SK-N-SH (cell line): ENCODE measurements at regions not wholly inside any gene's neighbourhood (a gene's known extent, or its start where the extent isn't known, plus 50 kb on each side); places are given as distances from the start of the nearest gene placed in this dataset.

Source experiments
- CTCF ChIA-PET: fragments of 300-600, 350-600 bp; formaldehyde crosslinking; extraction: SDS; loops from one replicate; lab custom pipeline; 2021; lab: Yijun Ruan, JAX
- POLR2A ChIA-PET: fragments of 350-600 bp; sonication (Branson Sonifier 250); formaldehyde crosslinking; extraction: SDS; loops from one replicate; lab custom pipeline; 2020; ENCODE audit warnings: antibody characterized with exemption, inconsistent platforms; lab: Yijun Ruan, JAX
- DNase-seq: peaks from one replicate; pipeline ENCODE4 v3.0.0; 2012
- H2AFZ ChIP-seq: fragments of 200-600 bp; sonication (generic); 2 replicates; pipeline ENCODE4 v1.8.1; 2016; ENCODE audit warnings: antibody characterized with exemption, mild to moderate bottlenecking, low read depth
- H3F3A ChIP-seq: fragments of 200-600 bp; sonication (generic); replicated peaks from 2 replicates; pipeline ENCODE3; 2016; ENCODE audit warnings: antibody characterized with exemption, mild to moderate bottlenecking; ENCODE audit not compliant: insufficient read depth
- H3K27ac ChIP-seq, 2 experiments: fragments of 200-500 bp in 1 of 2; fragments of 200-600 bp in 1 of 2; sonication (Bioruptor generic) in 1 of 2; sonication (generic), shearing (Covaris generic) in 1 of 2; 2 replicates each; pipeline versions ENCODE4 v1.5.1 to v1.6.1; 2014 to 2016; ENCODE audit warnings: low read depth in 2 of 2, inconsistent platforms in 1 of 2, low read length in 1 of 2, mild to moderate bottlenecking in 1 of 2, mixed read lengths in 1 of 2
- H3K27me3 ChIP-seq: fragments of 200-600 bp; sonication (generic), shearing (Covaris generic); 2 replicates; pipeline ENCODE4 v1.6.1; 2016; ENCODE audit warnings: mixed run types; ENCODE audit not compliant: insufficient read depth
- H3K36me3 ChIP-seq, 2 experiments: fragments of 200-500 bp in 1 of 2; fragments of 200-600 bp in 1 of 2; sonication (Bioruptor generic) in 1 of 2; sonication (generic) in 1 of 2; replicated peaks in 1 of 2; 2 replicates each; pipeline versions ENCODE3 to v1.5.1; 2014 to 2016; ENCODE audit warnings: low read length in 1 of 2, mild to moderate bottlenecking in 1 of 2; ENCODE audit not compliant: insufficient read depth in 2 of 2, control insufficient read depth in 1 of 2
- H3K4me1 ChIP-seq, 2 experiments: fragments of 200-500 bp in 1 of 2; fragments of 200-600 bp in 1 of 2; sonication (Bioruptor generic) in 1 of 2; sonication (generic), shearing (Covaris generic) in 1 of 2; 2 replicates each; pipeline versions ENCODE4 v1.5.1 to v1.6.1; 2014 to 2016; ENCODE audit warnings: low read depth in 1 of 2, low read length in 1 of 2, mixed run types in 1 of 2; ENCODE audit not compliant: insufficient read depth in 2 of 2, control insufficient read depth in 1 of 2
- H3K4me2 ChIP-seq: fragments of 200-600 bp; sonication (generic), shearing (Covaris generic); 2 replicates; pipeline ENCODE4 v1.6.1; 2017; ENCODE audit warnings: mixed run types
- H3K4me3 ChIP-seq, 2 experiments: fragments of 200-500 bp in 1 of 2; fragments of 200-600 bp in 1 of 2; sonication (Bioruptor generic) in 1 of 2; sonication (generic), shearing (Covaris generic) in 1 of 2; 2 replicates each; pipeline versions ENCODE4 v1.5.1 to v1.8.1; 2014 to 2016; ENCODE audit warnings: low read depth in 2 of 2, inconsistent platforms in 1 of 2, low read length in 1 of 2, mild to moderate bottlenecking in 1 of 2, mixed read lengths in 1 of 2, moderate library complexity in 1 of 2
- H3K79me2 ChIP-seq: fragments of 200-600 bp; sonication (generic); 2 replicates; pipeline ENCODE4 v1.8.1; 2017; ENCODE audit warnings: mild to moderate bottlenecking; ENCODE audit not compliant: insufficient read depth
- H3K9ac ChIP-seq: fragments of 200-600 bp; sonication (generic); 2 replicates; pipeline ENCODE4 v1.6.1; 2017; ENCODE audit warnings: mixed run types
- H3K9me2 ChIP-seq: fragments of 200-600 bp; sonication (generic); 2 replicates; pipeline ENCODE4 v1.6.1; 2017; ENCODE audit warnings: mixed run types
- H3K9me3 ChIP-seq: fragments of 200-600 bp; sonication (generic); 2 replicates; pipeline ENCODE4 v1.6.1; 2017; ENCODE audit warnings: mixed run types, mild to moderate bottlenecking, moderate library complexity
- H4K20me1 ChIP-seq: fragments of 200-600 bp; sonication (generic); 2 replicates; pipeline ENCODE4 v1.6.1; 2017; ENCODE audit warnings: mild to moderate bottlenecking, mixed run types; ENCODE audit not compliant: insufficient read depth
- CHD2 ChIP-seq: fragments of 150-350 bp; IDR thresholded peaks from 2 replicates; pipeline ENCODE4 v1.6.1; 2018; ENCODE audit warnings: low read length; ENCODE audit not compliant: partially characterized antibody
- EZH2phosphoT487 ChIP-seq: fragments of 200-600 bp; sonication (generic); IDR thresholded peaks from 2 replicates; pipeline ENCODE4 v1.6.1; 2017; ENCODE audit warnings: low read depth, mixed run types, mild to moderate bottlenecking, antibody characterized with exemption, moderate library complexity, borderline replicate concordance
- FOSL2 ChIP-seq: IDR thresholded peaks from 2 replicates; pipeline ENCODE4 v1.4.0; 2012; ENCODE audit warnings: low read depth, mild to moderate bottlenecking, moderate library complexity, borderline replicate concordance
- FOXJ3 ChIP-seq: sonication (generic); formaldehyde crosslinking; IDR thresholded peaks from 2 replicates; pipeline ENCODE4 v1.5.1; 2020; ENCODE audit warnings: mild to moderate bottlenecking, missing genetic modification reagents
- FOXM1 ChIP-seq: IDR thresholded peaks from 2 replicates; pipeline ENCODE4 v1.4.0; 2012; ENCODE audit warnings: low read depth, mild to moderate bottlenecking
- GATA2 ChIP-seq: sonication (generic); formaldehyde crosslinking; IDR thresholded peaks from 2 replicates; pipeline ENCODE4 v1.5.0; 2020; ENCODE audit warnings: mild to moderate bottlenecking, missing genetic modification reagents
- IRF3 ChIP-seq: fragments of 150-350 bp; IDR thresholded peaks from 2 replicates; pipeline ENCODE4 v1.6.1; 2016; ENCODE audit warnings: mild to moderate bottlenecking, low read depth, low read length
- MAX ChIP-seq: IDR thresholded peaks from 2 replicates; pipeline ENCODE4 v1.4.0; 2012; ENCODE audit warnings: low read depth
- MXI1 ChIP-seq: IDR thresholded peaks from 2 replicates; pipeline ENCODE4 v1.6.1; 2012; ENCODE audit warnings: mild to moderate bottlenecking, low read depth, low read length, improper control_type of control experiment
- POLR2AphosphoS5 ChIP-seq: IDR thresholded peaks from 2 replicates; pipeline ENCODE4 v1.6.1; 2012; ENCODE audit warnings: low read depth, low read length
- RCOR1 ChIP-seq: fragments of 150-350 bp; IDR thresholded peaks from 2 replicates; pipeline ENCODE4 v1.6.1; 2017; ENCODE audit warnings: antibody characterized with exemption, low read length
- REST ChIP-seq: IDR thresholded peaks from 2 replicates; pipeline ENCODE4 v1.6.1; 2012; ENCODE audit warnings: mild to moderate bottlenecking, low read depth, low read length, moderate library complexity
- RFX5 ChIP-seq: IDR thresholded peaks from 2 replicates; pipeline ENCODE4 v1.6.1; 2012; ENCODE audit warnings: mild to moderate bottlenecking, improper control_type of control experiment, low read length
- SIN3A ChIP-seq: IDR thresholded peaks from 2 replicates; pipeline ENCODE4 v1.6.1; 2012; ENCODE audit warnings: low read depth, mild to moderate bottlenecking, low read length, moderate library complexity, borderline replicate concordance
- SMC3 ChIP-seq: IDR thresholded peaks from 2 replicates; pipeline ENCODE4 v1.6.1; 2012; ENCODE audit warnings: low read depth, low read length, improper control_type of control experiment
- TEAD4 ChIP-seq: IDR thresholded peaks from 2 replicates; pipeline ENCODE4 v1.4.0; 2012; ENCODE audit warnings: mild to moderate bottlenecking, borderline replicate concordance; ENCODE audit not compliant: insufficient read depth
- USF1 ChIP-seq: IDR thresholded peaks from 2 replicates; pipeline ENCODE4 v1.4.0; 2012; ENCODE audit warnings: low read depth, borderline replicate concordance
- WGBS: methylation state at CpG from one replicate; pipeline ENCODE4 v1.1.6; 2017; ENCODE audit warnings: low lambda C conversion rate; 5-methylcytosine and 5-hydroxymethylcytosine counted together

- no peaks in the 10 kb centered on the region for H3K36me3 ChIP-seq
- no peaks in the 10 kb centered on the region for H3K9me2 ChIP-seq
- H4K20me1 ChIP-seq = no peaks in the 10 kb centered on the region
- no peak overlapping the region for H3K9ac ChIP-seq
- ChIA-PET CTCF (no interaction called here), POLR2A (no interaction called here)
- no peak overlapping the region for H2AFZ ChIP-seq
- H3K79me2 ChIP-seq = no peaks in the 10 kb centered on the region
- no peak overlapping the region for H3K4me2 ChIP-seq
- WGBS = 6% methylated on average over 1 of the region's 1 CpG
- H3K9me3 ChIP-seq = no peaks in the 10 kb centered on the region; the same call in 1 of the 2 replicates
- H3K27ac ChIP-seq = no peak overlapping the region
- DNase-seq = no peak
- no peaks in the 10 kb centered on the region for H3K27me3 ChIP-seq
- TF ChIP-seq TEAD4 = no peak
- no peak for TF ChIP-seq IRF3
- no peaks in the 10 kb centered on the region for H3K4me1 ChIP-seq
- H3F3A ChIP-seq = no peaks in the 10 kb centered on the region
- no peak overlapping the region for H3K4me3 ChIP-seq
Measured at GRCh38 chr5:117414926-117415325, 840.3 kb upstream of the SEMA6A start.

- Histone ChIP-seq H3K9me2 (no peaks in the 10 kb centered on the region), H2AFZ (no peak overlapping the region), H3K27me3 (no peaks in the 10 kb centered on the region), H3F3A (no peaks in the 10 kb centered on the region), H3K27ac (no peak overlapping the region), H3K9me3 (no peaks in the 10 kb centered on the region)
- DNase-seq = no peak
- POLR2A ChIA-PET = interaction anchor here (0.6 kb wide), 1 partner anchor 124 kb away, joined by 3 read pairs; no protein-coding TSS in a partner anchor
- CTCF ChIA-PET = interaction anchor here (0.6 to 1.0 kb wide), 2 partner anchors 16 to 18 kb away, joined by 3 to 5 read pairs; no protein-coding TSS in a partner anchor
- TF ChIP-seq SMC3 = no peak
- TF ChIP-seq, all 33 proteins: peak for 0
- no peaks in the 10 kb centered on the region for H3K4me1 ChIP-seq
- no peaks in the 10 kb centered on the region for H3K36me3 ChIP-seq
- H3K79me2 ChIP-seq = no peaks in the 10 kb centered on the region
- H3K9ac ChIP-seq = no peak overlapping the region
- H4K20me1 ChIP-seq = no peaks in the 10 kb centered on the region
- H3K4me3 ChIP-seq = no peak overlapping the region
- H3K4me2 ChIP-seq = no peak overlapping the region
Measured at GRCh38 chr5:117411701-117412100, 837.1 kb upstream of the SEMA6A start.

- ChIA-PET CTCF (no interaction called here), POLR2A (no interaction called here)
- DNase-seq = no peak
- Histone ChIP-seq H3K27me3 (no peaks in the 10 kb centered on the region), H4K20me1 (no peaks in the 10 kb centered on the region), H3K4me3 (no peak overlapping the region), H3K27ac (no peak overlapping the region), H3K4me2 (no peak overlapping the region), H3K79me2 (no peaks in the 10 kb centered on the region), H2AFZ (no peak overlapping the region), H3K4me1 (no peaks in the 10 kb centered on the region), H3F3A (no peaks in the 10 kb centered on the region), H3K9ac (no peak overlapping the region), H3K36me3 (no peaks in the 10 kb centered on the region), H3K9me2 (no peaks in the 10 kb centered on the region), H3K9me3 (no peaks in the 10 kb centered on the region; the same call in 1 of the 2 replicates)
- WGBS = 38% methylated on average over 2 of the region's 2 CpGs
- no peak for TF ChIP-seq MAX
- no peak for TF ChIP-seq SIN3A
- TF ChIP-seq GATA2 (CRISPR knock-in tag) = no peak
- TF ChIP-seq RFX5 = no peak
- no peak for TF ChIP-seq POLR2AphosphoS5
- TF ChIP-seq EZH2phosphoT487 = no peak
- TF ChIP-seq MXI1 = no peak
- no peak for TF ChIP-seq FOXJ3
- no peak for TF ChIP-seq REST
- TF ChIP-seq USF1 = no peak
- TF ChIP-seq FOXM1 = no peak
- TF ChIP-seq FOSL2 = no peak
- no peak for TF ChIP-seq CHD2
- TF ChIP-seq RCOR1 = no peak
Measured at GRCh38 chr5:117405197-117405596, 830.6 kb upstream of the SEMA6A start.
